Stomach (tissue), 8 donors: ENCODE measurements at regions not wholly inside any gene's neighbourhood (a gene's known extent, or its start where the extent isn't known, plus 50 kb on each side); places are given as distances from the start of the nearest gene placed in this dataset.

Experiments
- DNase-seq, 2 donors: peaks; one replicate each; pipeline versions ENCODE4 v3.0.0 to v3.0.0-alpha.2; 2013 to 2019
- H3K27ac ChIP-seq, 5 donors: fragments of 200-600 bp in 4 of 5; sonication (generic) in 4 of 5; one replicate each; pipeline ENCODE4 v1.5.1; 2013 to 2019; ENCODE audit warnings: mild to moderate bottlenecking in 1 of 5, moderate library complexity in 1 of 5
- H3K27me3 ChIP-seq, 3 donors: fragments of 200-600 bp; sonication (generic); one replicate each; pipeline ENCODE4 v1.5.1; 2017 to 2019; ENCODE audit warnings: mixed run types in 1 of 3
- H3K36me3 ChIP-seq, 4 donors: fragments of 200-600 bp; sonication (generic); 1 replicate in 3 of 4; 2 replicates in 1 of 4; pipeline ENCODE4 v1.5.1; 2016 to 2019
- H3K4me1 ChIP-seq, 4 donors: fragments of 200-600 bp; sonication (generic); one replicate each; pipeline ENCODE4 v1.5.1; 2016 to 2019
- H3K4me3 ChIP-seq, 4 donors: fragments of 200-600 bp; sonication (generic) in 3 of 4; one replicate each; pipeline ENCODE4 v1.5.1; 2016 to 2019; ENCODE audit warnings: mild to moderate bottlenecking in 1 of 4
- H3K9me3 ChIP-seq, 4 donors: fragments of 200-600 bp; sonication (generic); one replicate each; pipeline ENCODE4 v1.5.1; 2016 to 2019
- CTCF ChIP-seq, 7 experiments: fragments of 450-650 bp in 4 of 7; fragments of 200-600 bp in 3 of 7; sonication (generic) in 3 of 7; IDR thresholded peaks; one replicate each; pipeline ENCODE4 v1.5.1; 2016 to 2019; ENCODE audit warnings: antibody characterized with exemption in 7 of 7, control low read depth in 2 of 7, mild to moderate bottlenecking in 1 of 7
- EP300 ChIP-seq: sonication (generic); formaldehyde crosslinking; IDR thresholded peaks from one replicate; pipeline ENCODE4 v1.6.1; 2017; ENCODE audit warnings: antibody characterized with exemption
- POLR2A ChIP-seq, 4 donors: fragments of 450-650 bp; IDR thresholded peaks; one replicate each; pipeline ENCODE4 v1.6.1; 2016; ENCODE audit warnings: antibody characterized with exemption in 4 of 4, control low read depth in 2 of 4, mild to moderate bottlenecking in 1 of 4, moderate library complexity in 1 of 4
- POLR2AphosphoS5 ChIP-seq, 3 donors: sonication (generic); formaldehyde crosslinking; IDR thresholded peaks; one replicate each; pipeline ENCODE4 v1.6.1; 2016; ENCODE audit warnings: antibody characterized with exemption in 3 of 3
- WGBS, 5 donors: extraction: QIAGEN DNeasy Blood & Tissue Kit in 3 of 5; methylation state at CpG; one replicate each; pipeline versions ENCODE4 v1.1.5 to v1.1.7; 2013 to 2018; 5-methylcytosine and 5-hydroxymethylcytosine counted together
- intact Hi-C: fragments of 100-400 bp; cut with DNase I; formaldehyde crosslinking; loops from one replicate; pipeline ENCODE4 v1.15.1; 2023; ENCODE audit warnings: low total_unique reads
- donor health status: healthy with polysubstance abuse.
- donor health status: Bipolar disorder and iron deficiency.
- donor health status: healthy.

DNA sequence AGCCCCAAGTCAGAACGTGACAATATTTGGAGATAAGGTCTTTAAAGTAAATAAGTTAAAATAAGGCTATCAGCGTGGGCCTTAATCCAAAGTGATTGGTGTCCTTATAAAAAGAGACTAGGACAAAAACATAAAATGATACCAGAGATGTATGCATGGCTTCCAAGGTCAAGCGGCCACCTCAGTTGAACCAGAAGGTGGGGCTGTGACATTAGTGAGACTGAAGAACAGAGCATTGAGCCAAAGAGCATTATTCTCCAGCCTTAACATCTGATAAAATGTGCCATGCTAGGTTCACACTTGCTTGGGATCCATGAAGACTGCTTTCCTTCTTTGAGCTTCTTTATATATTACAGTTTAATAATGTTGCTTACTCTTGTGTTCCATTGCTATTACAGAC lies 554.6 kb downstream of the PLA2G4A start:
- 62 to 70% (median 66%) methylated on average over 3 of the region's 3 CpGs for WGBS, 5 donors
- TF ChIP-seq CTCF (IDR thresholded peaks at IDR 0.05) (no peak), POLR2A (IDR thresholded peaks at IDR 0.05) (no peak), POLR2AphosphoS5 (IDR thresholded peaks at IDR 0.05) (no peak), EP300 (no peak)

DNA sequence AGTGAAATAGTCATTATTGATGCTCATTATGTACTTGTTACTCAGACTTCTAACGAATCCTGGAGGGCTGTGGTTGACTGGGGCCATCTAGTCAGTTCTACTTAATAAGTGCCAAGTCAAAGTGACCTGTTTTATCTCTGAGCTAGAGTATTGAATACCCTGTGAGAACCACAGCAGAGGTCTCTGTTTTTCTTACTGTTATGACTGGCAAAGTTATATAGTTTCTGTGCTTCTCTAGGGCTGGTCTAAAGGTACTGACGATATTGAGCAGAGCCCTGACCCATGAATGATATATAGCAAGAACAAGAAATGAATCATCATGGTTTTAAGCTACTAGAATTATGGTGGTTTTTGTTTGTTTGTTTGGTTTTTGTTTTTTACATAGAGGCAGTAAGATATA lies 555.8 kb downstream of the PLA2G4A start:
- 53 to 67% (median 55%) methylated on average over 2 of the region's 2 CpGs for WGBS, 5 donors
- H3K36me3 ChIP-seq: no peaks in the 10 kb centered on the region
- no peak for DNase-seq
- H3K9me3 ChIP-seq: no peaks in the 10 kb centered on the region
- no peak overlapping the region for H3K27ac ChIP-seq
- H3K4me3 ChIP-seq: no peak overlapping the region
- intact Hi-C loops: no loop called here
- H3K4me1 ChIP-seq: no peaks in the 10 kb centered on the region
- TF ChIP-seq CTCF (IDR thresholded peaks at IDR 0.05) (no peak), POLR2AphosphoS5 (IDR thresholded peaks at IDR 0.05) (no peak), POLR2A (IDR thresholded peaks at IDR 0.05) (no peak), EP300 (no peak)
- H3K27me3 ChIP-seq: no peaks in the 10 kb centered on the region

More for the DNA sequence above, 554.6 kb downstream of the PLA2G4A start:
- Histone ChIP-seq H3K4me1 (no peaks in the 10 kb centered on the region), H3K4me3 (no peak overlapping the region), H3K27me3 (no peaks in the 10 kb centered on the region), H3K27ac (no peak overlapping the region), H3K36me3 (no peaks in the 10 kb centered on the region), H3K9me3 (no peaks in the 10 kb centered on the region)
- no peak for DNase-seq
- intact Hi-C loops: no loop called here

DNA sequence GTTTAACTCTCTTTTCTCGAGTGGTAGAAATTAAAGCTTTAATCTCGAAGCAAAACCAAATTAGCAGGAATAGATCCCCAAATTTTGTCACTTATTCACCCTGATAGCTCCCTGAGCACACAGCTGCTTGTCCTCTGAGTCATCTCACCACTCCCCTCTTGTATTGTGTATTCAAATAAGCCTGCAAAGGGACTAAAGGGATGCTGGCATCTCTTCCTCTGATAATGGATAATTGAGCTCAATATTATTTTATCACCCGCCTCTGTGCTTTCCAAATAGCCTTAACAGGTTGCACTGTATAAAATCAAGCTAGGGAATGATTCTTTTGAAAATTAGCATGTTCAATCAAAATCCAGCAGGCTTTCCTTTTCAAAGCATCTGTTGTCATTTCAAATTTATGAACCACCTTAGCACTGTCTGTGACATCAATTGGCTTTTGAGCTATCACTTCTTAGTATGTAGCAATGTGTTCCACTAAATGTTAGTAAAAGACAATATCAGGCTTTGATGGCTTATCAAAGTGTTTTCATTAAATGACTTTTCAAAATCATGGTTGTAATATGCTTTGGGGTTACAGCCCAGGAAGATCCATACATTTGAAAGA lies 561.6 kb downstream of the PLA2G4A start:
- Histone ChIP-seq H3K27me3 (no peaks in the 10 kb centered on the region), H3K4me1 (no peaks in the 10 kb centered on the region), H3K36me3 (no peaks in the 10 kb centered on the region), H3K4me3 (no peak overlapping the region), H3K9me3 (no peaks in the 10 kb centered on the region), H3K27ac (no peak overlapping the region)
- TF ChIP-seq EP300 (no peak), CTCF (IDR thresholded peaks at IDR 0.05) (no peak), POLR2AphosphoS5 (IDR thresholded peaks at IDR 0.05) (no peak), POLR2A (IDR thresholded peaks at IDR 0.05) (no peak)
- intact Hi-C loops: no loop called here
- DNase-seq: no peak
- WGBS, 5 donors: 37 to 52% (median 49%) methylated on average over 3 of the region's 3 CpGs

GRCh38 chr1:187396226-187396625 lies 567.5 kb downstream of the PLA2G4A start:
- no peak overlapping the region for H3K27ac ChIP-seq
- TF ChIP-seq POLR2A (IDR thresholded peaks at IDR 0.05): no peak
- TF ChIP-seq POLR2AphosphoS5 (IDR thresholded peaks at IDR 0.05): no peak
- TF ChIP-seq CTCF (IDR thresholded peaks at IDR 0.05): no peak
- no peak for TF ChIP-seq EP300
- peaks cover 0 to 2% (median 0%) of the 10 kb centered on the region in 4 donors for H3K9me3 ChIP-seq
- DNase-seq: no peak
- no peaks in the 10 kb centered on the region for H3K4me1 ChIP-seq
- intact Hi-C loops: no loop called here
- H3K4me3 ChIP-seq: no peak overlapping the region
- H3K27me3 ChIP-seq: no peaks in the 10 kb centered on the region
- H3K36me3 ChIP-seq: no peaks in the 10 kb centered on the region
